Fibroblast of skin of back (primary cell): ENCODE measurements at regions not wholly inside any gene's neighbourhood (a gene's known extent, or its start where the extent isn't known, plus 50 kb on each side); places are given as distances from the start of the nearest gene placed in this dataset.
"Not testable (repeated sequence)": the region's sequence is repeated elsewhere in the genome, so short reads cannot be mapped to it uniquely, and the experiment has no call there.

ENCODE experiments used
- DNase-seq: peaks from one replicate; pipeline ENCODE4 v3.0.0-alpha.2; 2013

DNA sequence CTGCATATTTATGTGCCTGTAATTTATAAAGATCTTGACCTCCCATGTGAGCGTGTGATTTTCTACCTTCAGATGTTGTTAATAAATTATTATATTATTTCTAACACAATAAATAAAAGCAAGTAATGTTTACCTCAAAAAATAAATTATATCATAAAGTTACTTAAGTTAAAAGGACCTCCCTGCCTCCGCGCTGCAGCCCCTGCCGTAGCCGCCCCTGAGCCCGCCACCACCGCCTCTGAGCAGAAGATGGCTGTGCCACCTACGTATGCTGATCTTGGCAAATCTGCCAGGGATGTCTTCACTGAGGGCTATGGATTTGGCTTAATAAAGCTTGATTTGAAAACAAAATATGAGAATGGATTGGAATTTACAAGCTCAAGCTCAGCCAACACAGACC, 119.6 kb upstream of the BRWD3 start:
- DNase-seq = no peak

DNA sequence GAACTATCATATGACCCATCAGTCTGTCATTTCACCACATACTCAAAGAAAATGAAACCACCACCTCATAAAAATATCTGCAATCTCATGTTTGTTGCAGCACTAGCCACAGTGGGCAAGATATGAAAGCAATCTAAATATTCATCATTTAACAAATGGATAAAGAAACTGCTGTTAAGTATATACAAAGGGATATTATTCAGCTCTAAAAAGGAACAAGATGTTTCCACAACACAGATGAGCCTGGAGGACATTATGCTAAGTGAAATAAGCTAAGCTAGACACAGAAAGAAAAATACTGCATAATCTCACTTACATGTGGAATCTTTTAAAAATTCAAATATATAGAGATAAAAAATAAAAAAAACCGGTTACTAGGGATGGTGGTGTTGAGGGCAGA, 108.2 kb upstream of the BRWD3 start:
- DNase-seq = no peak

DNA sequence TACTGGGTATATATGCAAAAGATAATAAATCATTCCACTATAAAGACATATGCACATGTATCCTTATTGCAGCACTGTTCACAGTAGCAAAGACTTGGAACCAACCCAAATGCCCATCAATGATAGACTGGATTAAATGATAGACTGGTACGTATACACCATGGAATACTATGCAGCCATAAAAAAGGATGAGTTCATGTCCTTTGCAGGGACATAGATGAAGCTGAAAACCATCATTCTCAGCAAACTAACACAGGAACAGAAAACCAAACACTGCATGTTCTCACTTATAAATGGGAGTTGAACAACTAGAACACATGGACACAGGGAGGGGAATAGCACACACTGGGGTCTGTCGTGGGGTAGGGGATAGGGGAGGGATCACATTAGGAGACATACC, 102.7 kb upstream of the BRWD3 start:
- DNase-seq = not testable (repeated sequence)

DNA sequence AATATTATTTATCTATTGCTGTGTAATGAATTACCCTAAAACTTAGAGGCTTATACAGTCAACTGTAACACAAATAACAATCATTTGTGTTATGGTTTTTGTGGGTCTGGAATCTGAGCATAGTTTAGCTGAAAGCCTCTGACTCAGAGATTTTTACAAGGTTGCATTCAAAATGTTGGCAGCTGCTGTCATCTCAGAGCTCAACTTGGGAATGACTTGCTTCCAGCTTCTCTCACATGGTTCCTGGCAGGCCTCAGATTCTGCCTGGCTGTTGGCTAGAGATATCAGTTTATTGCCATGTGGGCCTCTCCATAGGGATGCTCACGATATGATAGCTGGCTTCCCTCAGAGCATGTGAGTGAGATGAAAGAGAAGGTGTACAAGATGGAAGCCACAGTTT, 70.2 kb upstream of the BRWD3 start:
- DNase-seq = peak; percentile 0

DNA sequence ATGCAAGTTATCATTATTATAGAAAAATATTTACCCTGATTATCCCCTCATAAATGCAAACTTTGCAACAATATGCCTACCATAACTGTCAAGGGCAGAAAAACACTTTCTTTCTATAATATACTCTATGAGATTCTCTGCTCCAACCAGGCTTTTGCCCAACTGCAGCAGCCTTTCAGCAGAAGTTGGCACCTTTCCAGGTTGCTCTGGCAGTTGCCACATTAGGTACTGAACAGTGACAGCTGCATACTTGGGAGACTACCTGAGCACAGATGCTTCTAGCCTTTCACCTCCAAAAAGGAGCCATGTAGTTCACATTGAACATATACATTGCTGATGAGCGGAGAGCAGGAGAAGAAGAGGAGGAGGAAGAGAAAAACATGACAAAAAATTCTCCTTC, 69.5 kb upstream of the BRWD3 start:
- no peak for DNase-seq

DNA sequence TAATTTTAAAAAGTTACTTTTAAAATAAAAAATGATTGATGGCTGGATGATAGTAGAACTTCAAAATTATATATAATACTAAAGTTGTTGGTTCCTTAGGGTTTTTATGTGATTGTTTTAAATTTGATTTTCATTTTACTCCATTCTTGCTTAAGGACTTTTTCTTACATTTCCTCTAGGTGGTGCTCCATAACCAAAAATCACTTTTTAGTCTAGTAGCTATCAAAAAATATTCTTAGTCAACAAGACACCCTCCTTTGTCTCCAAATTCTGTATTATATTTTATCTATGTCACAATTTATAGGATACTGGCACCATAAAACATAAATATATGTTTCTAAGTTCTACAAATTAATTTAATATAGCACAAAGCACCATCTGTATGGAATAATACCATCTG, 67.2 kb upstream of the BRWD3 start:
- DNase-seq = peak; percentile 35
